ENCODE measurements at regions not wholly inside any gene's neighbourhood (a gene's known extent, or its start where the extent isn't known, plus 50 kb on each side); places are given as distances from the start of the nearest gene placed in this dataset.
"Not testable (repeated sequence)": the region's sequence is repeated elsewhere in the genome, so short reads cannot be mapped to it uniquely, and the experiment has no call there.

DNA sequence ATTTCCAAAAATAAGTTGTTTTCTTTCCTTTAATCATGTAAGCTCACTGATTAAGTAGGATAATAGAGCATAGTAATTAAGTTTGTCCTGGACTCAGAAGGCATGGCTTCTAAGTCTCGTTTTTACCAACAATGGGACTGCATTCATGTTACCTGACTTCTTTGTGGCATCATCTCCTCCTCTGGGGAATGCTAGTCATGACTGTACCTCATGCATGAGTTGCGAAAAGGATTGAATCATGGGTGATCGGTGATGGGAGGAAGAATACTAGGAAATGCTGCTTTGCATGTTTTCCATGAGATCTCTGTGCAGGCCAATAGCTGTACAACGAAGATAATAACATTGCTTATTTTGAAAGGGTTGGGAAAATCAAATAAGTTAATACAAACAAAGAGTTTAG is 981.6 kb downstream of the CNTNAP5 start:
- Histone ChIP-seq H3K4me3 (no peak overlapping the region), H3K9me3 (ENCODE audit: low read depth) (no peaks in the 10 kb centered on the region), H3K27me3 (no peaks in the 10 kb centered on the region), H3K36me3 (no peaks in the 10 kb centered on the region), H3K27ac (no peak overlapping the region), H3K4me1 (ENCODE audit: low read depth) (no peaks in the 10 kb centered on the region)
- DNase-seq (ENCODE audit: low read depth in 1 of 2, low spot score in 1 of 2) = no peak
- TF ChIP-seq, protein P1, sequence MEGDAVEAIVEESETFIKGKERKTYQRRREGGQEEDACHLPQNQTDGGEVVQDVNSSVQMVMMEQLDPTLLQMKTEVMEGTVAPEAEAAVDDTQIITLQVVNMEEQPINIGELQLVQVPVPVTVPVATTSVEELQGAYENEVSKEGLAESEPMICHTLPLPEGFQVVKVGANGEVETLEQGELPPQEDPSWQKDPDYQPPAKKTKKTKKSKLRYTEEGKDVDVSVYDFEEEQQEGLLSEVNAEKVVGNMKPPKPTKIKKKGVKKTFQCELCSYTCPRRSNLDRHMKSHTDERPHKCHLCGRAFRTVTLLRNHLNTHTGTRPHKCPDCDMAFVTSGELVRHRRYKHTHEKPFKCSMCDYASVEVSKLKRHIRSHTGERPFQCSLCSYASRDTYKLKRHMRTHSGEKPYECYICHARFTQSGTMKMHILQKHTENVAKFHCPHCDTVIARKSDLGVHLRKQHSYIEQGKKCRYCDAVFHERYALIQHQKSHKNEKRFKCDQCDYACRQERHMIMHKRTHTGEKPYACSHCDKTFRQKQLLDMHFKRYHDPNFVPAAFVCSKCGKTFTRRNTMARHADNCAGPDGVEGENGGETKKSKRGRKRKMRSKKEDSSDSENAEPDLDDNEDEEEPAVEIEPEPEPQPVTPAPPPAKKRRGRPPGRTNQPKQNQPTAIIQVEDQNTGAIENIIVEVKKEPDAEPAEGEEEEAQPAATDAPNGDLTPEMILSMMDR (IDR thresholded peaks at IDR 0.05; ENCODE audit: low read depth, low read length) = no peak

DNA sequence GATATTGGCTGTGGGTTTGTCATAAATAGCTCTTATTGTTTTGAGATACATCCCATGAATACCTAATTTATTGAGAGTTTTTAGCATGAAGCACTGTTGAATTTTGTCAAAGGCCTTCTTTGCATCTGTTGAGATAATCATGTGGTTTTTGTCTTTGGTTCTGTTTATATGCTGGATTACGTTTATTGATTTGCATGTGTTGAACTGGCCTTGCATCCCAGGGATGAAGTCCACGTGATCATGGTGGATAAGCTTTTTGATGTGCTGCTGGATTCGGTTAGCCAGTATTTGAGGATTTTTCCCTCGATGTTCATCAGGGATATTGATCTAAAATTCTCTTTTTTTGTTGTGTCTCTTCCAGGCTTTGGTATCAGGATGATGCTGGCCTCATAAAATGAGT is 1003.6 kb downstream of the CNTNAP5 start:
- not testable (repeated sequence) for H3K9me3 ChIP-seq (ENCODE audit: low read depth); H3K27ac ChIP-seq; H3K27me3 ChIP-seq; H3K36me3 ChIP-seq; DNase-seq (ENCODE audit: low read depth in 1 of 2, low spot score in 1 of 2); H3K4me1 ChIP-seq (ENCODE audit: low read depth); H3K4me3 ChIP-seq

DNA sequence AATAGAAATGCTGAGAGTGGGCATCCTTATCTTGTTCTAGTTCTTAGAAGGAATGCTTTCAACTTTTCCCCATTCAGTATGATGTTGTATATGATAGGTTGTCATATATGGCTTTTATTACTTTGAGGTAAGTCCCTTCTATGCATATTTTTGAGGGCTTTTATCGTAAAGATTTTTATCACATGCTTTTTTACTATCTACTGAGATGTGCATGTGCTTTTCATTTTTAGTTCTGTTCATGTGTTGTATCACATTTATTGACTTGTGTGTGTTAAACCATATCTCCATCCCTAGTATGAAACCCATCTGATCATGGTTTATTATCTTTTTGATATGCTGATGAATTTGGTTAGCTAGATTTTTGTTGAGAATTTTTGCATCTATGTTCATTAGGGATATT is 1008.8 kb downstream of the CNTNAP5 start:
- no peak for DNase-seq (ENCODE audit: low read depth in 1 of 2, low spot score in 1 of 2)
- TF ChIP-seq, protein P1 (IDR thresholded peaks at IDR 0.05; ENCODE audit: low read depth, low read length) = no peak
- no peaks in the 10 kb centered on the region for H3K4me1 ChIP-seq (ENCODE audit: low read depth)

DNA sequence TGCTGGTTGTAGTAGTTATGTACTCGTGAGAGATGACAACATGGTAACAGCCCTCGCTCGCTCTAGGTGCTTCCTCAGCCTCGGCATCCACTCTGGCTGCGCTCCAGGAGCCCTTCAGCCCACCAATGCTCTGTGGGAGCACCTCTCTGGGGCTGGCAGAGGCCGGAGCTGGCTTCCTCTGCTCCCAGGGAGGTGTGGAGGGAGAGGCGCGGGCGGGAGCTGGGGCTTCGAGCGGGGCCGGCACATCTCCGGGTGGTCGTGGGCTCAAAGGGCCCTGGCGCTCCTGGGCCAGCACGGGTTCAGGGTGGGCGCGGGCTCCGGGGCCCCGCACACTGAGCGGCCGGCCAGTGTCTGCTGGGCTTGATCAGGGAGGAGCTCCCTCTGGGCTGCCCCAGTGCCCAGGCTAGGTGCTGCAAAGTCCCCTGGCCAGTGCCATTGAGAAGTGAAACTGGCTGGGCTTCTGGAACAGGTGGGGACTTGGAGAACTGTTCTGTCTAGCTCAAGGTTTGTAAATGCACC is 1012.1 kb downstream of the CNTNAP5 start:
- TF ChIP-seq, protein P1 (IDR thresholded peaks at IDR 0.05; ENCODE audit: low read depth, low read length) = no peak
- H3K36me3 ChIP-seq = no peaks in the 10 kb centered on the region
- H3K4me3 ChIP-seq = no peak overlapping the region
- H3K27ac ChIP-seq = no peak overlapping the region
- no peaks in the 10 kb centered on the region for H3K9me3 ChIP-seq (ENCODE audit: low read depth)
- no peak for DNase-seq (ENCODE audit: low read depth in 1 of 2, low spot score in 1 of 2)
- no peaks in the 10 kb centered on the region for H3K27me3 ChIP-seq
- no peaks in the 10 kb centered on the region for H3K4me1 ChIP-seq (ENCODE audit: low read depth)

More for the DNA sequence above, 1008.8 kb downstream of the CNTNAP5 start:
- Histone ChIP-seq H3K27me3 (no peaks in the 10 kb centered on the region), H3K9me3 (ENCODE audit: low read depth) (no peaks in the 10 kb centered on the region), H3K27ac (no peak overlapping the region), H3K4me3 (no peak overlapping the region), H3K36me3 (no peaks in the 10 kb centered on the region)

DNA sequence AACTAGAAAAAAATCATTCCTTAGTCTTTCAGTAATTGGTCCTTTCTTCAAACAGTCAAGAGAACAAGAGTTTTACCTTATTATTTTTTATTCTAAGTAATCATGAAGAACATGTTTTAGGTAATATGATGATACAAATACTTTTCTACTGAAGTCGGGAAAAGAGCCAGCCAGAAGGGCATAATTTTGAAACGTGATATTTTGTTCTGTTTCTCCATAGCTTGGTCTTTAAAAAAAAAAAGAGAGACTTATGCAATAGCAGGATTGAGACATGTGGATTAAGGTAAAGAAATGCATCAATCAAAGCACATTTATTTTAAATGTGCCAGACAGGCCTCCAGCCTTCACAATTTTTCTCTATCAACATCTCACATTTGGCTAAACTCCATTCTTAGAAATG is 1016.8 kb downstream of the CNTNAP5 start:
- H3K4me3 ChIP-seq = no peak overlapping the region
- DNase-seq (ENCODE audit: low read depth in 1 of 2, low spot score in 1 of 2) = no peak
- TF ChIP-seq, protein P1 (IDR thresholded peaks at IDR 0.05; ENCODE audit: low read depth, low read length) = no peak
- no peaks in the 10 kb centered on the region for H3K36me3 ChIP-seq
- no peaks in the 10 kb centered on the region for H3K9me3 ChIP-seq (ENCODE audit: low read depth)
- H3K27me3 ChIP-seq = no peaks in the 10 kb centered on the region
- H3K4me1 ChIP-seq (ENCODE audit: low read depth) = no peaks in the 10 kb centered on the region
- H3K27ac ChIP-seq = no peak overlapping the region

DNA sequence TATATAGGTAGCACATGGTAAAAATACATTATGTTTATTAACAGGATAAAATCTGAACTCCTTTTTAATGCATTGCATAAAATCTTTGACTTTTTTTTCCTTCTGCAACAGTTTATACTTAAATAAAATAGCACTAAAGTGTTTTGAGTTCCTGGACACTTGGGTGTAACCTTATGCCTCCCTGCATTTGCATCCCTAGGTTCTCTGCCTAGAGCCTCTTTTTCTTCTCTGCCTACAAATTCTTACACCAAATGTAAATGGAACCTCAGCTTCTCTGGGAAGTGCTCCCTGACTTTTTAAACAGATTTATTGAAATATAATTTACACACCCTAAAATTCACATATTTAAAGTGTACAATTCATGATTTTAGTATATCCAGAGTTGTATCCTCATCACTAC is 1017.6 kb downstream of the CNTNAP5 start:
- Histone ChIP-seq H3K27ac (no peak overlapping the region), H3K36me3 (no peaks in the 10 kb centered on the region), H3K4me3 (no peak overlapping the region), H3K27me3 (no peaks in the 10 kb centered on the region), H3K4me1 (ENCODE audit: low read depth) (no peaks in the 10 kb centered on the region), H3K9me3 (ENCODE audit: low read depth) (no peaks in the 10 kb centered on the region)
- no peak for DNase-seq (ENCODE audit: low read depth in 1 of 2, low spot score in 1 of 2)
- TF ChIP-seq, protein P1 (IDR thresholded peaks at IDR 0.05; ENCODE audit: low read depth, low read length) = no peak

Data from cardiac muscle cell (in vitro differentiated cells and primary cell).